Thyroid gland (tissue), 4 donors: ENCODE measurements at regions not wholly inside any gene's neighbourhood (a gene's known extent, or its start where the extent isn't known, plus 50 kb on each side); places are given as distances from the start of the nearest gene placed in this dataset.

Experiments used
- CTCF ChIP-seq, 6 experiments: fragments of 200-600 bp in 3 of 6; fragments of 450-650 bp in 3 of 6; sonication (generic) in 3 of 6; IDR thresholded peaks; one replicate each; pipeline ENCODE4 v1.5.1; 2016 to 2019; ENCODE audit warnings: antibody characterized with exemption in 6 of 6, mild to moderate bottlenecking in 2 of 6, inconsistent platforms in 1 of 6, moderate library complexity in 1 of 6
- POLR2A ChIP-seq, 2 donors: fragments of 450-650 bp; IDR thresholded peaks; one replicate each; pipeline ENCODE4 v1.6.1; 2017; ENCODE audit warnings: antibody characterized with exemption in 2 of 2, mild to moderate bottlenecking in 2 of 2, moderate library complexity in 1 of 2

- no peak for TF ChIP-seq POLR2A (IDR thresholded peaks at IDR 0.05)
- TF ChIP-seq CTCF (IDR thresholded peaks at IDR 0.05): no peak
These were observed 384.8 kb upstream of the PCSK5 start for GRCh38 chr9:75505654-75506053.
